Thymus (tissue), 11 donors: ENCODE measurements at regions not wholly inside any gene's neighbourhood (a gene's known extent, or its start where the extent isn't known, plus 50 kb on each side); places are given as distances from the start of the nearest gene placed in this dataset.

Source experiments
- DNase-seq, 9 donors: peaks; one replicate each; pipeline ENCODE4 v3.0.0-alpha.2; 2013; ENCODE audit warnings: low spot score in 9 of 9, low read depth in 6 of 9, missing footprints in 1 of 9
- H3K27ac ChIP-seq, 2 donors: one replicate each; pipeline ENCODE4 v1.5.1; 2013; ENCODE audit warnings: control low read depth in 1 of 2, low read depth in 1 of 2, low read length in 1 of 2, mild to moderate bottlenecking in 1 of 2, moderate library complexity in 1 of 2
- H3K27me3 ChIP-seq, 2 donors: one replicate each; pipeline ENCODE4 v1.5.1; 2013; ENCODE audit warnings: low read length in 1 of 2; ENCODE audit not compliant: control insufficient read depth in 2 of 2, insufficient read depth in 1 of 2
- H3K36me3 ChIP-seq, 2 donors: one replicate each; pipeline ENCODE4 v1.5.1; 2013; ENCODE audit warnings: low read length in 1 of 2, mild to moderate bottlenecking in 1 of 2, moderate library complexity in 1 of 2; ENCODE audit not compliant: control insufficient read depth in 2 of 2, insufficient read depth in 2 of 2
- H3K4me1 ChIP-seq, 2 donors: one replicate each; pipeline ENCODE4 v1.5.1; 2013; ENCODE audit warnings: low read length in 2 of 2; ENCODE audit not compliant: control insufficient read depth in 2 of 2, insufficient read depth in 2 of 2
- H3K4me3 ChIP-seq, 2 donors: one replicate each; pipeline ENCODE4 v1.5.1; 2013; ENCODE audit warnings: low read length in 2 of 2, control low read depth in 1 of 2, mild to moderate bottlenecking in 1 of 2
- H3K9me3 ChIP-seq, 2 donors: one replicate each; pipeline ENCODE4 v1.5.1; 2013; ENCODE audit warnings: low read length in 1 of 2, mild to moderate bottlenecking in 1 of 2; ENCODE audit not compliant: control insufficient read depth in 2 of 2, insufficient read depth in 1 of 2
- WGBS: extraction: QIAGEN DNeasy Blood & Tissue Kit; methylation state at CpG from one replicate; pipeline ENCODE4 v1.1.7; 2013; 5-methylcytosine and 5-hydroxymethylcytosine counted together
- donor health status: healthy.

DNA sequence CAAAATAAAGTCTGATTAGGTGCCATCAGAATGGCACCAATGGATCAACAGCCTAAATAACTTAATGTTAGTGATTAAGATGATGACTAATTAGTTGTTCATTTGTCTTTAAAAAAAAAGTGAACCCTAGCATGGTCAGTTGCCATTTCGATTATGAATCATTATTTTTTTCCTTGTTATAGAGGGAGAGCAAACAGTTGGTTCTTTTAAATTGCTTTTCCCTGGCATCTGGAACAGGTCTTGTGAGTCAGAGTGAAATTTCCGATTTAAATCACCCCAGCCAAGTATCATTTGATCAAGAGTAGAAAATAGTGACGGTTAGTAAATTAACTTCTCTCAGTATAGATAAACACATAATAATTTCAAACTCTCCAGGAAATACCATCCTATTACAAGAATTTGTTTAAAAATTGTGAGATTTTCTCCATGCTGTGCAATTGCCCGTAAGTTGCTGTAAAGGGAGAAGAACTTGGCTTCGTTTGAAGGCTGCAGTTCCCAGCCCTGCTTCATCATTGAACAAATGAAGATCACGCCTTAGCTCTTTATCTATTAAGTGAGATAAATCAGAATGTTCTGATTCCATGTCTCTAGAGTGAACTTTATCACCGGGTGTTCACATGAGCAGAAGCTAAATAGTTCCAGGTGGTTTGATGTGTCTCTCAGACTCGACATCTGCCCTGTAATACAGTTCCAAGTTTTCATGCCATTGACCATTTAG lies 741.3 kb downstream of the DOK5 start:
- Histone ChIP-seq H3K27ac (no peak overlapping the region), H3K4me1 (no peaks in the 10 kb centered on the region), H3K27me3 (no peaks in the 10 kb centered on the region), H3K9me3 (no peaks in the 10 kb centered on the region), H3K4me3 (no peak overlapping the region), H3K36me3 (no peaks in the 10 kb centered on the region)
- 91% methylated on average over 8 of the region's 8 CpGs for WGBS
- no peak for DNase-seq

DNA sequence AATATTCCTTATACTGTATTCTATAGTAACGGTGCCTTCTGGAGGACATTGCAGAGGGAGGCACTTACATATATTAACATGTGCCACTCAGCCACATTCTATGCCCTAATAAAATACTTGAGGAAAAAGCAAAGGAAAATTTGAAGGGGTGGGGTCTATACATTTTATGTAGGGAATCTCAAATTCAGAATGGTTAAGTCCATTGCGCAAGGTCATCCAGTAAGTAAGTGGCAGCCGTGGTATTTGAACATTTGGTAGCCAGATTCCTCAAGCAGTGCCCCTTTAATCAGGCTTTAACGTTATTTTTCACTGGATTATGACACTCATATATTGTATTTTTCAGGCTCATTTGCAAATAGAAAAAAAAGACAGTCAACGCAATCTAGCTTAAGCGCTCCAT lies 738.3 kb downstream of the DOK5 start:
- Histone ChIP-seq H3K36me3 (no peaks in the 10 kb centered on the region), H3K4me3 (no peak overlapping the region), H3K9me3 (no peaks in the 10 kb centered on the region), H3K27me3 (no peaks in the 10 kb centered on the region), H3K27ac (no peak overlapping the region), H3K4me1 (no peaks in the 10 kb centered on the region)
- no peak for DNase-seq
- 82% methylated on average over 6 of the region's 6 CpGs for WGBS

DNA sequence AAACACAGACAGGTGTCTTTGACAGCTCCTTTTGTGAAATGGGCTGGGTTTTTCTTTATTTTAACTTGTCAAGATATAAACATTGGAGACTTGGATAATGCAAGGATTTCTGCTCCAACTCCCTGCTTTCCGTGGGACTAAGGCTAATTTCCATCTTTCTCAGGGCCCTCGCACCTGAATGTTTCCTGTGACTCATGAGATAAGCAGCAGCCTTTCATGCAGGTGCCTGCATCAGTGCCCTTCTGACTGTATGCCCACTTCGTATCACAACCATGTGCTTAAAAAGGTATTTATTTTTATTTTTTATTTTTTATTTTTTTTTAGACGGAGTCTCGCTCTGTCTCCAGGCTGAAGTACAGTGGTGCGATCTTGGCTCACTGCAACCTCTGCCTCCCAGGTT lies 736.1 kb downstream of the DOK5 start:
- Histone ChIP-seq H3K4me1 (no peaks in the 10 kb centered on the region), H3K36me3 (no peaks in the 10 kb centered on the region), H3K9me3 (peaks cover 0 to 4% of the 10 kb centered on the region in 2 donors), H3K27ac (no peak overlapping the region), H3K4me3 (no peak overlapping the region), H3K27me3 (no peaks in the 10 kb centered on the region)
- WGBS = 78% methylated on average over 6 of the region's 6 CpGs
- no peak for DNase-seq

DNA sequence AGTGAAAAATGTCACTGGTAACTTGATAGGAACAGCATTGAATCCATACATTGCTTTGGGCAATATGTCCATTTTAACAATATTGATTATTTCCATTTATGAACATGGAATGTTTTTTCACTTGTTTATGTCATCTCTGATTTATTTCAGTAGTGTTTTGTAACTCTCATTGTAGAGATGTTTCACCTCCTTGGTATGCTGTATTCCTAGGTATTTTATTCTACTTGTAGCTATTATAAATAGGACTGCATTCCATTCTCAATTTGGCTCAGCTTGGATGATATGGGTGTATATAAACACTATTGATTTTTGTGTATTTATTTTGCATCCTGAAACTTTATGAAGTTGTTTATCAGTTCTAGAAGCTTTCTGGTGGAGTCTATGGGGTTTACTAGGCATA lies 730.3 kb downstream of the DOK5 start:
- H3K27me3 ChIP-seq = no peaks in the 10 kb centered on the region
- H3K36me3 ChIP-seq = no peaks in the 10 kb centered on the region
- no peaks in the 10 kb centered on the region for H3K4me1 ChIP-seq
- peaks cover 0 to 4% of the 10 kb centered on the region in 2 donors for H3K9me3 ChIP-seq
- H3K4me3 ChIP-seq = no peak overlapping the region
- H3K27ac ChIP-seq = no peak overlapping the region
- no peak for DNase-seq

DNA sequence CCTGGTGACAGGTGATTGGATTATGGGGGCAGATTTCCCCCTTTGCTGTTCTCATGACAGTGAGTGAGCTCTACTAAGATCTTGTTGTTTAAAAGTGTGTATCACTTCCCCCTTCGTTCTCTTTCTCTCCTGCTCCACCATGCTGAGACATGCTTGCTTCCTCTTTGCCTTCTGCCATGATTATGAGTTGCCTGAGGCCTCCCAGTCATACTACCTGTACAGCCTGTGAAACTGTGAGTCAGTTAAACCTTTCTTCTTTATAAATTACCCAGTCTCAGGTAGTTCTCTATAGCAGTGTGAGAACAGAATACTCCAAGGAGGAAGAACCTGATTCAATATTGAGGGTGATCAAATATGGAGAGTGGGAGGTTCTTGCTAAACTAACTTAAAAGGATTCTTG lies 724.9 kb downstream of the DOK5 start:
- 80% methylated on average over 1 of the region's 1 CpG for WGBS
- Histone ChIP-seq H3K4me1 (no peaks in the 10 kb centered on the region), H3K27ac (no peak overlapping the region), H3K36me3 (no peaks in the 10 kb centered on the region), H3K9me3 (peaks cover 0 to 3% of the 10 kb centered on the region in 2 donors), H3K4me3 (no peak overlapping the region), H3K27me3 (no peaks in the 10 kb centered on the region)
- no peak for DNase-seq

DNA sequence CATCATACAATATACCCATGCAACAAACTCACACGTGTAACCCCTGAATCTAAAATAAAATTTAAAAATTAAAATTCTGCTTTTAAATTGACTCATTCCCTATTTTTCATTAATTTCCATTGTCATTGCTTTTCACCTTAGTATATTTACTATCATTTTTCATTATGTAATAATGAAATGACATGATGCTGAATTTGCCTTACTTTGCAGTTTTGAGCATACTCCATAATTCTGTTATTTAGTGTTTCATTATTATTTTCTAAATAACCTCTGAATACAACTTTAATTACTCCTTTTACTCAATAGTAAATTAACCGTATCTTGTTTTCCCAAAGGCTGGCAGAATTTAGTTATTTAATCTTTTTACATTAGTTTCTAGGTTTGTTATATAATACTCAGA lies 719.6 kb downstream of the DOK5 start:
- peaks cover 0 to 3% of the 10 kb centered on the region in 2 donors for H3K9me3 ChIP-seq
- no peak overlapping the region for H3K27ac ChIP-seq
- no peaks in the 10 kb centered on the region for H3K4me1 ChIP-seq
- H3K4me3 ChIP-seq = no peak overlapping the region
- no peaks in the 10 kb centered on the region for H3K27me3 ChIP-seq
- H3K36me3 ChIP-seq = no peaks in the 10 kb centered on the region
- no peak for DNase-seq
- WGBS = 88% methylated on average over 2 of the region's 2 CpGs

DNA sequence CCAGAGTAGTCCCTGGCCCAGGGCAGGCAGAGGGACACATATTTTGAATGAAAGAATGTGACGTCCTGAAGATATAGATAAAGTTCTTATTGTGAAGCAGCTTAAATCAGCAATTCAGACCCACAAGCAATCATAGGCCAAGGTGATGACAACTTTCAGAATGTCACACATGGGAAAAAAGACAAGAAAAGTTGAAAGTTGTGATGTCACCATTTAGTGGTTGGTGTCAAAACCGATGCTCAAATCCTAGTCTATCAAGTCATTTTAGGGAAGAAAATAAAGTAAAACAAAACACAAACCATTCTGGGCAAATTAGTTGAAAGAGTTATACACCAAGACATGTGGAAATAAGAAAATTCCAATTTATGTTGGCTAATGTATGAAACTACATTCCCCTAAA lies 710.8 kb downstream of the DOK5 start:
- Histone ChIP-seq H3K9me3 (no peaks in the 10 kb centered on the region), H3K4me1 (no peaks in the 10 kb centered on the region), H3K27me3 (no peaks in the 10 kb centered on the region), H3K4me3 (no peak overlapping the region), H3K27ac (no peak overlapping the region), H3K36me3 (no peaks in the 10 kb centered on the region)
- no peak for DNase-seq
- WGBS = 93% methylated on average over 2 of the region's 2 CpGs

DNA sequence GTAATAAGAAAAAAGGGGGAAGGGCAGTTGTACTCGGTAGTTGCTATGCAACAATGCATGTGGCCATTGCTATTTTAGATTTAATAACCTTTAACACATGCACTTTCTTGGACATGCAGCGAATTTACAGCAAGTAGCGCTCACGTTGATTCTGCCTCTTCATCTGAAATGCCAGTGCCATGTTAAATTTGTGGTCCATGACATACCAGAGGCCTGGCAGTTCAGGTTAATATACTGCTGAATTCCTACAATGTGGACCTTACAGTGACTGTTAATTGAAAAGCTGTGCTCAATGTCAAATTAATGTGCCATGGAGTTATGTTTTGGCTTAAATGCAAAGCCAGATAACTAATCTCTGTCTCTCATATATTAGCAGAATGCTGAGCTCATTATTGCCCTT lies 699.7 kb downstream of the DOK5 start:
- WGBS = 92% methylated on average over 4 of the region's 4 CpGs

DNA sequence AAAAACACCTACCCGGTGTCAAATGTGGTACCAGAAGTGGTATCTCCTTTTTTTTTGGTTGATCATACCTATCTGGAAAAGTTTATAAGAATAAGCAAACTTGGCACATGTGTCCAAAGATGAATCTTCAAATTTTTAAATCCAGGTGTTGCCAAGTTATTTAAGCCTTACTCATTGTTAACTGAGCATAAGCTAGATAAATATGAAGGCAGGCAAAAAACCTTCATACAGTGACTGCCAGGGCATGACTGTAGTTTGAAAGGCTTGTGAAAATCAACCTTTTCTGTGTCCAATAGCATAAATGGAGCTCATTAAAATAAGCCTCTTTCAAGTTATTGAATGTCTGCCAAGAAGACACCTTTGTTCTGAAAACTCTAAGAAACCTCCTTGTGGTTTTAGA lies 699.2 kb downstream of the DOK5 start:
- Histone ChIP-seq H3K36me3 (no peaks in the 10 kb centered on the region), H3K4me1 (no peaks in the 10 kb centered on the region), H3K4me3 (no peak overlapping the region), H3K9me3 (peaks cover 1 to 8% of the 10 kb centered on the region in 2 donors), H3K27ac (no peak overlapping the region), H3K27me3 (no peaks in the 10 kb centered on the region)
- WGBS = 92% methylated on average over 1 of the region's 1 CpG
- DNase-seq = no peak

More for the DNA sequence above, 699.7 kb downstream of the DOK5 start:
- H3K36me3 ChIP-seq = no peaks in the 10 kb centered on the region
- H3K4me1 ChIP-seq = no peaks in the 10 kb centered on the region
- H3K9me3 ChIP-seq = peaks cover 1 to 10% of the 10 kb centered on the region in 2 donors
- H3K27me3 ChIP-seq = no peaks in the 10 kb centered on the region
- no peak overlapping the region for H3K4me3 ChIP-seq
- no peak for DNase-seq
- no peak overlapping the region for H3K27ac ChIP-seq
